Liver (tissue), 8 donors: ENCODE measurements at regions not wholly inside any gene's neighbourhood (a gene's known extent, or its start where the extent isn't known, plus 50 kb on each side); places are given as distances from the start of the nearest gene placed in this dataset.

Experiments used
- DNase-seq: peaks from one replicate; pipeline ENCODE4 v3.0.0-alpha.2; 2017; ENCODE audit warnings: low spot score
- H3K27ac ChIP-seq, 2 donors: one replicate each; pipeline ENCODE4 v1.7.0; 2013; ENCODE audit warnings: inconsistent platforms in 2 of 2, low read length in 2 of 2, control low read depth in 1 of 2, low read depth in 1 of 2, mild to moderate bottlenecking in 1 of 2
- H3K27me3 ChIP-seq, 4 donors: one replicate each; pipeline versions ENCODE4 v1.6.1 to v1.7.0; 2013; ENCODE audit warnings: low read length in 3 of 4, inconsistent platforms in 1 of 4, mild to moderate bottlenecking in 1 of 4, moderate library complexity in 1 of 4; ENCODE audit not compliant: control insufficient read depth in 4 of 4, insufficient read depth in 4 of 4
- H3K36me3 ChIP-seq, 4 donors: one replicate each; pipeline versions ENCODE4 v1.6.1 to v1.7.0; 2013; ENCODE audit warnings: low read length in 3 of 4, mild to moderate bottlenecking in 3 of 4, low read depth in 1 of 4, moderate library complexity in 1 of 4; ENCODE audit not compliant: control insufficient read depth in 4 of 4, insufficient read depth in 3 of 4
- H3K4me1 ChIP-seq, 4 donors: one replicate each; pipeline versions ENCODE4 v1.6.1 to v1.7.0; 2013; ENCODE audit warnings: low read length in 3 of 4, mild to moderate bottlenecking in 3 of 4, moderate library complexity in 1 of 4; ENCODE audit not compliant: control insufficient read depth in 4 of 4, insufficient read depth in 4 of 4
- H3K4me3 ChIP-seq, 3 donors: one replicate each; pipeline versions ENCODE4 v1.6.1 to v1.7.0; 2013; ENCODE audit warnings: low read length in 3 of 3, control low read depth in 1 of 3, low read depth in 1 of 3, mild to moderate bottlenecking in 1 of 3
- H3K9ac ChIP-seq, 2 donors: one replicate each; pipeline ENCODE4 v1.7.0; 2013; ENCODE audit warnings: low read length in 2 of 2, mild to moderate bottlenecking in 2 of 2, moderate library complexity in 2 of 2, control low read depth in 1 of 2, low read depth in 1 of 2
- H3K9me3 ChIP-seq, 4 donors: one replicate each; pipeline versions ENCODE4 v1.6.1 to v1.7.0; 2013; ENCODE audit warnings: low read length in 3 of 4; ENCODE audit not compliant: control insufficient read depth in 4 of 4
- EGR1 ChIP-seq, 2 donors: IDR thresholded peaks; 2 replicates each; pipeline ENCODE4 v1.6.1; 2016 to 2018; ENCODE audit warnings: antibody characterized with exemption in 2 of 2, low read depth in 2 of 2
- FOXA1 ChIP-seq: IDR thresholded peaks from 2 replicates; pipeline ENCODE4 v1.6.1; 2016; ENCODE audit warnings: antibody characterized with exemption
- FOXA2 ChIP-seq: IDR thresholded peaks from 2 replicates; pipeline ENCODE4 v1.6.1; 2016; ENCODE audit warnings: antibody characterized with exemption
- GABPA ChIP-seq, 2 donors: IDR thresholded peaks in 1 of 2; conservative IDR thresholded peaks in 1 of 2; 2 replicates each; pipeline ENCODE4 v1.6.1; 2016; ENCODE audit warnings: antibody characterized with exemption in 2 of 2, mild to moderate bottlenecking in 1 of 2, moderate library complexity in 1 of 2
- HNF4A ChIP-seq, 2 donors: conservative IDR thresholded peaks; 2 replicates each; pipeline ENCODE4 v1.6.1; 2016; ENCODE audit warnings: antibody characterized with exemption in 2 of 2, mild to moderate bottlenecking in 2 of 2
- HNF4G ChIP-seq: IDR thresholded peaks from 2 replicates; pipeline ENCODE4 v1.6.1; 2016; ENCODE audit warnings: antibody characterized with exemption
- JUND ChIP-seq, 2 donors: IDR thresholded peaks; 2 replicates each; pipeline ENCODE4 v1.6.1; 2016; ENCODE audit warnings: antibody characterized with exemption in 2 of 2
- NR2F2 ChIP-seq: IDR thresholded peaks from 2 replicates; pipeline ENCODE4 v1.6.1; 2016; ENCODE audit warnings: antibody characterized with exemption
- RAD21 ChIP-seq, 2 donors: IDR thresholded peaks; 2 replicates each; pipeline ENCODE4 v1.6.1; 2016; ENCODE audit warnings: antibody characterized with exemption in 2 of 2, mild to moderate bottlenecking in 2 of 2
- SP1 ChIP-seq: IDR thresholded peaks from 2 replicates; pipeline ENCODE4 v1.6.1; 2018; ENCODE audit warnings: antibody characterized with exemption, mild to moderate bottlenecking
- TAF1 ChIP-seq: conservative IDR thresholded peaks from 2 replicates; pipeline ENCODE4 v1.6.1; 2016; ENCODE audit warnings: antibody characterized with exemption, mild to moderate bottlenecking
- YY1 ChIP-seq: IDR thresholded peaks from 2 replicates; pipeline ENCODE4 v1.6.1; 2016; ENCODE audit warnings: antibody characterized with exemption, mild to moderate bottlenecking
- whole genome bisulfite sequencing: extraction: QIAGEN DNeasy Blood & Tissue Kit; methylation state at CpG from one replicate; pipeline ENCODE4 v1.1.7; 2013; 5-methylcytosine and 5-hydroxymethylcytosine counted together
- TF ChIP-seq, protein P1 (sequence below): IDR thresholded peaks from 2 replicates; pipeline ENCODE4 v1.6.1; 2016; ENCODE audit warnings: antibody characterized with exemption, mild to moderate bottlenecking
- TF ChIP-seq, protein P2 (sequence below): IDR thresholded peaks from 2 replicates; pipeline ENCODE4 v1.6.1; 2016; ENCODE audit warnings: antibody characterized with exemption
- TF ChIP-seq, protein P3 (sequence below): fragments of 150-350 bp; IDR thresholded peaks from 2 replicates; pipeline ENCODE4 v1.5.1; 2017; ENCODE audit warnings: improper control_type of control experiment, low read depth, low read length; ENCODE audit not compliant: missing input control
- TF ChIP-seq, protein P4 (sequence below): IDR thresholded peaks from 2 replicates; pipeline ENCODE4 v1.6.1; 2016; ENCODE audit warnings: antibody characterized with exemption
- TF ChIP-seq, protein P5 (sequence below): IDR thresholded peaks from 2 replicates; pipeline ENCODE4 v1.6.1; 2016; ENCODE audit warnings: antibody characterized with exemption
- donor health status: healthy.
- donor health status: healthy.
- donor health status: healthy.
- donor health status: healthy.
- donor health status: healthy.

DNA sequence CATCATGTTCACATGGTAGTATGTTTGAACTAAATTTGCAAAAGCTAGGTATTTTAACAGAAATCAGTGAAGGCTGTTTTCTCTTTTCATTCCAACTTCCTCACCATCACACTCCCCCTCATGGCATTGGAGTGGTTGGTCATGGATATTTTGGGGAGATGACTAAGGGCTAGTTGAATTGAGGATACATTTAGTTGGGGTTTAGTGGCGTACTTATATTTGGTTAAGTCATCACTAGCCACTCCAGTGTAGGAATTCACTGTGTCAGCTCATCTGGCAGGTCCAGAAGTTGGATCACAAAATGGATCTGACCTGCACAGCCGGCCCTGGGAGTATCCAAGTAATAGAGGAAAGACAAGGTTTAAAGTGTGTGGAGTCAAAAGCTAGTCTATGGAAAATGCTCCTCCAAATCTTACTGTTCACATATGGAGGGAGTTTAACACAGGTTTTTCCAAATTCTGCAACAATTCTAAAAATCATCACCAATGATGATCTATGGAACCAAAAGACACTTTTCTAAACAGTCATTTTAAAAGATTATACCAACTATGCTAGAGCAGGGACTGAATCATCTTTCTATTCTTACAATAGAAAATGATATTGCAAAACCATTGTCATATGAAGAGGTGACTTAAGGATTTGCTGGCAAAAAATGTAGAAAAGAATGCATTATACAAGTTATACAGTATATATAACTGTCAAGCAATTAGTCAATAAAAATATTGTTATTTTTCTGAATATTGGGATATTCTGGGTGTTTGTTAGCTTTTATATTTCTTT lies 247.8 kb upstream of the PEX5L start:
- DNase-seq, result no peak
- Histone ChIP-seq H3K9me3 (no peaks in the 10 kb centered on the region), H3K9ac (no peak overlapping the region), H3K36me3 (no peaks in the 10 kb centered on the region), H3K4me1 (no peaks in the 10 kb centered on the region), H3K27me3 (no peaks in the 10 kb centered on the region), H3K27ac (no peak overlapping the region), H3K4me3 (no peak overlapping the region)
- 53% methylated on average over 2 of the region's 2 CpGs for WGBS
- TF ChIP-seq SP1, result no peak
- no peak for TF ChIP-seq EGR1 (IDR thresholded peaks at IDR 0.05; ENCODE audit: low read depth in 2 of 2)
- TF ChIP-seq RAD21 (IDR thresholded peaks at IDR 0.05), result no peak
- TF ChIP-seq, protein P1, sequence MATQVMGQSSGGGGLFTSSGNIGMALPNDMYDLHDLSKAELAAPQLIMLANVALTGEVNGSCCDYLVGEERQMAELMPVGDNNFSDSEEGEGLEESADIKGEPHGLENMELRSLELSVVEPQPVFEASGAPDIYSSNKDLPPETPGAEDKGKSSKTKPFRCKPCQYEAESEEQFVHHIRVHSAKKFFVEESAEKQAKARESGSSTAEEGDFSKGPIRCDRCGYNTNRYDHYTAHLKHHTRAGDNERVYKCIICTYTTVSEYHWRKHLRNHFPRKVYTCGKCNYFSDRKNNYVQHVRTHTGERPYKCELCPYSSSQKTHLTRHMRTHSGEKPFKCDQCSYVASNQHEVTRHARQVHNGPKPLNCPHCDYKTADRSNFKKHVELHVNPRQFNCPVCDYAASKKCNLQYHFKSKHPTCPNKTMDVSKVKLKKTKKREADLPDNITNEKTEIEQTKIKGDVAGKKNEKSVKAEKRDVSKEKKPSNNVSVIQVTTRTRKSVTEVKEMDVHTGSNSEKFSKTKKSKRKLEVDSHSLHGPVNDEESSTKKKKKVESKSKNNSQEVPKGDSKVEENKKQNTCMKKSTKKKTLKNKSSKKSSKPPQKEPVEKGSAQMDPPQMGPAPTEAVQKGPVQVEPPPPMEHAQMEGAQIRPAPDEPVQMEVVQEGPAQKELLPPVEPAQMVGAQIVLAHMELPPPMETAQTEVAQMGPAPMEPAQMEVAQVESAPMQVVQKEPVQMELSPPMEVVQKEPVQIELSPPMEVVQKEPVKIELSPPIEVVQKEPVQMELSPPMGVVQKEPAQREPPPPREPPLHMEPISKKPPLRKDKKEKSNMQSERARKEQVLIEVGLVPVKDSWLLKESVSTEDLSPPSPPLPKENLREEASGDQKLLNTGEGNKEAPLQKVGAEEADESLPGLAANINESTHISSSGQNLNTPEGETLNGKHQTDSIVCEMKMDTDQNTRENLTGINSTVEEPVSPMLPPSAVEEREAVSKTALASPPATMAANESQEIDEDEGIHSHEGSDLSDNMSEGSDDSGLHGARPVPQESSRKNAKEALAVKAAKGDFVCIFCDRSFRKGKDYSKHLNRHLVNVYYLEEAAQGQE, result no peak
- no peak for TF ChIP-seq HNF4G
- no peak for TF ChIP-seq FOXA1
- TF ChIP-seq YY1, result no peak
- no peak for TF ChIP-seq NR2F2
- no peak for TF ChIP-seq HNF4A (conservative IDR thresholded peaks at IDR 0.05)

DNA sequence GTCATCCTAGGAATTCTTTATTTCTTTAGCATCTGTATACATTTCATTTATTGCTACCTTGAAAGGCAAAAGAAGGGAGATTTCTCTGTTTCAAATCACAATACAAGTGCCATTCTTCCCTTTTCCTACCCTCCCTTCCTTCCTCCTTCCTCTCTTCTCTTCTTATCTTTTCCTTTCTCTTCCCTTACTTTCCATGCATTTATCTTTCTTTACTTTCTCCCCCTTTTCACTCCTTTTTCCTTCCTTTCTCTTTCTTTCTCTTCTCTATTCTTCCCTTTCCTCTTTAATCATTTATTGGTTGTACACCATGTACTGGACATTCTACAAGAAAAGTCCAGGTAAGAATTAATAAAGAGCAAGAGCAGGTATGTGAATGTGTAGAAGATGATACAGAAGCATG lies 251.0 kb upstream of the PEX5L start:
- Histone ChIP-seq H3K36me3 (no peaks in the 10 kb centered on the region), H3K9me3 (no peaks in the 10 kb centered on the region), H3K4me1 (no peaks in the 10 kb centered on the region), H3K27ac (no peak overlapping the region), H3K9ac (no peak overlapping the region), H3K27me3 (no peaks in the 10 kb centered on the region), H3K4me3 (no peak overlapping the region)
- TF ChIP-seq HNF4A (conservative IDR thresholded peaks at IDR 0.05), result no peak
- TF ChIP-seq RAD21 (IDR thresholded peaks at IDR 0.05), result no peak
- TF ChIP-seq NR2F2, result no peak
- TF ChIP-seq EGR1 (IDR thresholded peaks at IDR 0.05; ENCODE audit: low read depth in 2 of 2), result no peak
- TF ChIP-seq FOXA1, result no peak
- DNase-seq, result no peak

DNA sequence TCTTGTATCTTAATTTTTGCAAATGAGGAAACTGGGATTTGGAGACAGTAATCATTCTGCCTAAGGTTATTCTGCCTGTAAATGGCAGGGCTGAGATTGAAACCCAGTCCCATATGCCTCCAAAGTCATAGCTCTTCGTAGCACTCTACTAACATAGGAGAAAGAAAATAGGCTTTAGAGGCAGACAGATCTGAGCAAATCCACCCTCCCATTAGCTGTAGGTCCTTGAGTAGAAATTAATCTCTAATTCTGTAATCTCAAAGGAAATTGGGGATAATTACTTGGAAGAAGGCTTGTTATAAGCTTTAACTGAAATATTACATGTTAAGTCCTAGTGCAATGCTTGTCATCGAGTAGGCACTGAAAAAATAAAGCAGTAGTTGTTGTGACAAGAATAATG lies 252.1 kb upstream of the PEX5L start:
- Histone ChIP-seq H3K9ac (no peak overlapping the region), H3K4me3 (no peak overlapping the region), H3K4me1 (no peaks in the 10 kb centered on the region), H3K9me3 (no peaks in the 10 kb centered on the region), H3K27me3 (no peaks in the 10 kb centered on the region), H3K36me3 (no peaks in the 10 kb centered on the region), H3K27ac (no peak overlapping the region)
- WGBS, result 74% methylated on average over 2 of the region's 2 CpGs
- DNase-seq, result no peak
- TF ChIP-seq, protein P2, sequence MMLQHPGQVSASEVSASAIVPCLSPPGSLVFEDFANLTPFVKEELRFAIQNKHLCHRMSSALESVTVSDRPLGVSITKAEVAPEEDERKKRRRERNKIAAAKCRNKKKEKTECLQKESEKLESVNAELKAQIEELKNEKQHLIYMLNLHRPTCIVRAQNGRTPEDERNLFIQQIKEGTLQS, result no peak
- TF ChIP-seq RAD21 (IDR thresholded peaks at IDR 0.05) (no peak), HNF4G (no peak), YY1 (no peak), HNF4A (conservative IDR thresholded peaks at IDR 0.05) (no peak), GABPA (IDR thresholded peaks at IDR 0.05 in 1 of 2, conservative IDR thresholded peaks at IDR 0.05 in 1 of 2) (no peak), FOXA1 (no peak), SP1 (no peak), TAF1 (no peak), FOXA2 (no peak), NR2F2 (no peak), EGR1 (IDR thresholded peaks at IDR 0.05; ENCODE audit: low read depth in 2 of 2) (no peak), JUND (IDR thresholded peaks at IDR 0.05) (no peak)
- TF ChIP-seq, protein P3, sequence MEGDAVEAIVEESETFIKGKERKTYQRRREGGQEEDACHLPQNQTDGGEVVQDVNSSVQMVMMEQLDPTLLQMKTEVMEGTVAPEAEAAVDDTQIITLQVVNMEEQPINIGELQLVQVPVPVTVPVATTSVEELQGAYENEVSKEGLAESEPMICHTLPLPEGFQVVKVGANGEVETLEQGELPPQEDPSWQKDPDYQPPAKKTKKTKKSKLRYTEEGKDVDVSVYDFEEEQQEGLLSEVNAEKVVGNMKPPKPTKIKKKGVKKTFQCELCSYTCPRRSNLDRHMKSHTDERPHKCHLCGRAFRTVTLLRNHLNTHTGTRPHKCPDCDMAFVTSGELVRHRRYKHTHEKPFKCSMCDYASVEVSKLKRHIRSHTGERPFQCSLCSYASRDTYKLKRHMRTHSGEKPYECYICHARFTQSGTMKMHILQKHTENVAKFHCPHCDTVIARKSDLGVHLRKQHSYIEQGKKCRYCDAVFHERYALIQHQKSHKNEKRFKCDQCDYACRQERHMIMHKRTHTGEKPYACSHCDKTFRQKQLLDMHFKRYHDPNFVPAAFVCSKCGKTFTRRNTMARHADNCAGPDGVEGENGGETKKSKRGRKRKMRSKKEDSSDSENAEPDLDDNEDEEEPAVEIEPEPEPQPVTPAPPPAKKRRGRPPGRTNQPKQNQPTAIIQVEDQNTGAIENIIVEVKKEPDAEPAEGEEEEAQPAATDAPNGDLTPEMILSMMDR, result no peak
- TF ChIP-seq, protein P4, sequence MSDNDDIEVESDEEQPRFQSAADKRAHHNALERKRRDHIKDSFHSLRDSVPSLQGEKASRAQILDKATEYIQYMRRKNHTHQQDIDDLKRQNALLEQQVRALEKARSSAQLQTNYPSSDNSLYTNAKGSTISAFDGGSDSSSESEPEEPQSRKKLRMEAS, result no peak
- TF ChIP-seq, protein P5, sequence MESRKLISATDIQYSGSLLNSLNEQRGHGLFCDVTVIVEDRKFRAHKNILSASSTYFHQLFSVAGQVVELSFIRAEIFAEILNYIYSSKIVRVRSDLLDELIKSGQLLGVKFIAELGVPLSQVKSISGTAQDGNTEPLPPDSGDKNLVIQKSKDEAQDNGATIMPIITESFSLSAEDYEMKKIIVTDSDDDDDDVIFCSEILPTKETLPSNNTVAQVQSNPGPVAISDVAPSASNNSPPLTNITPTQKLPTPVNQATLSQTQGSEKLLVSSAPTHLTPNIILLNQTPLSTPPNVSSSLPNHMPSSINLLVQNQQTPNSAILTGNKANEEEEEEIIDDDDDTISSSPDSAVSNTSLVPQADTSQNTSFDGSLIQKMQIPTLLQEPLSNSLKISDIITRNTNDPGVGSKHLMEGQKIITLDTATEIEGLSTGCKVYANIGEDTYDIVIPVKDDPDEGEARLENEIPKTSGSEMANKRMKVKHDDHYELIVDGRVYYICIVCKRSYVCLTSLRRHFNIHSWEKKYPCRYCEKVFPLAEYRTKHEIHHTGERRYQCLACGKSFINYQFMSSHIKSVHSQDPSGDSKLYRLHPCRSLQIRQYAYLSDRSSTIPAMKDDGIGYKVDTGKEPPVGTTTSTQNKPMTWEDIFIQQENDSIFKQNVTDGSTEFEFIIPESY, result no peak
